Transverse colon (tissue), 3 donors: ENCODE measurements at regions not wholly inside any gene's neighbourhood (a gene's known extent, or its start where the extent isn't known, plus 50 kb on each side); places are given as distances from the start of the nearest gene placed in this dataset.

Source experiments
- POLR2A ChIP-seq: fragments of 450-650 bp; IDR thresholded peaks from one replicate; pipeline ENCODE4 v1.6.1; 2016; ENCODE audit warnings: antibody characterized with exemption, mild to moderate bottlenecking, moderate library complexity
- TF ChIP-seq, protein P1 (sequence below), 5 experiments: fragments of 200-600 bp in 3 of 5; fragments of 450-650 bp in 2 of 5; sonication (generic) in 3 of 5; IDR thresholded peaks; 1 replicate in 2 of 5; 2 replicates in 3 of 5; pipeline ENCODE4 v1.5.1; 2016 to 2017; ENCODE audit warnings: antibody characterized with exemption in 5 of 5, inconsistent platforms in 3 of 5, mild to moderate bottlenecking in 2 of 5, moderate library complexity in 1 of 5

DNA sequence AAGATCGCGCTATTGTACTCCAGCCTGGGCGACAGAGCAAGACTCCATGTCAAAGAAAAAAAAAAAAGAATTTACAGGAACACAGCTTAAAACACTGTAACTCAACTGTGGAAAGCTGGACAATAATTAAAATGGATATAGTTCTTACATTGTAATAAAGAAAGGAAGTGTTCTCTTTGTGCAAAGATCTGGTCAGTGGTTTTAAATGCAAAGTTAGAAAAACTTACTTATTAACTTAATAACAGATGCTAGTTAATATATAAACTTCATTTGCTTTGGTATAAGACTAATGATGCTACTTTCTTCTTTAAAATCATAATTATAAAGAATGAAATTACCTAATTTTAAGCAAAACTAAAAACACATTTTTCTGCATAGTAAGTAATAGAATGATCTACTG is 2024.1 kb upstream of the TENM3 start:
- TF ChIP-seq, protein P1, sequence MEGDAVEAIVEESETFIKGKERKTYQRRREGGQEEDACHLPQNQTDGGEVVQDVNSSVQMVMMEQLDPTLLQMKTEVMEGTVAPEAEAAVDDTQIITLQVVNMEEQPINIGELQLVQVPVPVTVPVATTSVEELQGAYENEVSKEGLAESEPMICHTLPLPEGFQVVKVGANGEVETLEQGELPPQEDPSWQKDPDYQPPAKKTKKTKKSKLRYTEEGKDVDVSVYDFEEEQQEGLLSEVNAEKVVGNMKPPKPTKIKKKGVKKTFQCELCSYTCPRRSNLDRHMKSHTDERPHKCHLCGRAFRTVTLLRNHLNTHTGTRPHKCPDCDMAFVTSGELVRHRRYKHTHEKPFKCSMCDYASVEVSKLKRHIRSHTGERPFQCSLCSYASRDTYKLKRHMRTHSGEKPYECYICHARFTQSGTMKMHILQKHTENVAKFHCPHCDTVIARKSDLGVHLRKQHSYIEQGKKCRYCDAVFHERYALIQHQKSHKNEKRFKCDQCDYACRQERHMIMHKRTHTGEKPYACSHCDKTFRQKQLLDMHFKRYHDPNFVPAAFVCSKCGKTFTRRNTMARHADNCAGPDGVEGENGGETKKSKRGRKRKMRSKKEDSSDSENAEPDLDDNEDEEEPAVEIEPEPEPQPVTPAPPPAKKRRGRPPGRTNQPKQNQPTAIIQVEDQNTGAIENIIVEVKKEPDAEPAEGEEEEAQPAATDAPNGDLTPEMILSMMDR (IDR thresholded peaks at IDR 0.05) = no peak
- no peak for TF ChIP-seq POLR2A
